ENCODE measurements at regions not wholly inside any gene's neighbourhood (a gene's known extent, or its start where the extent isn't known, plus 50 kb on each side); places are given as distances from the start of the nearest gene placed in this dataset.
A peak's percentile ranks its signal among the peaks of the same experiment; 100 is the strongest.

GRCh38 chr6:28651161-28651560 is 125.5 kb downstream of the GPX5 start:
- Mint-ChIP-seq H3K4me1 (peaks cover 5 to 12% (median 9%) of the 10 kb centered on the region in 4 donors), H3K27me3 (peaks cover 37 to 46% of the 10 kb centered on the region in 2 donors), H3K9me3 (peaks cover 0 to 2% (median 0%) of the 10 kb centered on the region in 8 donors), H3K27ac (no peak overlapping the region), H3K36me3 (no peaks in the 10 kb centered on the region), H3K4me3 (no peak overlapping the region)
- H3K4me3 ChIP-seq (ENCODE audit: low read length in 2 of 2): no peak overlapping the region
- POLR2A ChIA-PET (ENCODE audit: partially characterized antibody): no interaction called here
- intact Hi-C loops (cut with micrococcal nuclease): no loop called here
- H3K9me3 ChIP-seq (ENCODE audit: control insufficient read depth in 1 of 2, low read length in 2 of 2): no peaks in the 10 kb centered on the region
- H3K27me3 ChIP-seq (ENCODE audit: insufficient read depth, low read length): peaks cover 28% of the 10 kb centered on the region
- CTCF ChIA-PET (ENCODE audit: partially characterized antibody): no interaction called here
- no peak for DNase-seq
- no peaks in the 10 kb centered on the region for H3K36me3 ChIP-seq (ENCODE audit: insufficient read depth, low read length)
- H3K27ac ChIP-seq (ENCODE audit: low read depth, low read length): no peak overlapping the region
- H3K4me1 ChIP-seq (ENCODE audit: insufficient read depth, low read length): peaks cover 11% of the 10 kb centered on the region

GRCh38 chr6:28653876-28654275 is 128.2 kb downstream of the GPX5 start:
- Mint-ChIP-seq H3K36me3 (peaks cover 0 to 3% of the 10 kb centered on the region in 2 donors), H3K27me3 (peaks cover 42 to 50% of the 10 kb centered on the region in 2 donors), H3K27ac (no peak overlapping the region), H3K4me3 (no peak overlapping the region), H3K4me1 (peaks cover 10 to 25% (median 19%) of the 10 kb centered on the region in 4 donors), H3K9me3 (peaks cover 0 to 11% (median under 1%) of the 10 kb centered on the region in 8 donors)
- H3K27ac ChIP-seq (ENCODE audit: low read depth, low read length): no peak overlapping the region
- intact Hi-C loops (cut with micrococcal nuclease): no loop called here
- peaks cover 25% of the 10 kb centered on the region for H3K27me3 ChIP-seq (ENCODE audit: insufficient read depth, low read length)
- ChIA-PET POLR2A (ENCODE audit: partially characterized antibody) (no interaction called here), CTCF (ENCODE audit: partially characterized antibody) (no interaction called here)
- no peak overlapping the region for H3K4me3 ChIP-seq (ENCODE audit: low read length in 2 of 2)
- no peaks in the 10 kb centered on the region for H3K9me3 ChIP-seq (ENCODE audit: control insufficient read depth in 1 of 2, low read length in 2 of 2)
- H3K4me1 ChIP-seq (ENCODE audit: insufficient read depth, low read length): peaks cover 19% of the 10 kb centered on the region
- H3K36me3 ChIP-seq (ENCODE audit: insufficient read depth, low read length): no peaks in the 10 kb centered on the region
- no peak for DNase-seq

- peaks cover 30% of the 10 kb centered on the region for H3K27me3 ChIP-seq (ENCODE audit: insufficient read depth, low read length)
- H3K4me1 ChIP-seq (ENCODE audit: insufficient read depth, low read length): peaks cover 20% of the 10 kb centered on the region
- no peaks in the 10 kb centered on the region for H3K9me3 ChIP-seq (ENCODE audit: control insufficient read depth in 1 of 2, low read length in 2 of 2)
- intact Hi-C loops (cut with micrococcal nuclease): no loop called here
- Mint-ChIP-seq H3K27ac (no peak overlapping the region), H3K27me3 (peaks cover 50 to 56% of the 10 kb centered on the region in 2 donors), H3K4me1 (peaks cover 10 to 22% (median 18%) of the 10 kb centered on the region in 4 donors), H3K36me3 (peaks cover 0 to 3% of the 10 kb centered on the region in 2 donors), H3K9me3 (peaks cover 0 to 11% (median 0%) of the 10 kb centered on the region in 8 donors), H3K4me3 (no peak overlapping the region)
- DNase-seq: no peak
- CTCF ChIA-PET (ENCODE audit: partially characterized antibody): interaction anchor here (1.3 kb wide), 1 partner anchor 361 kb away, joined by 3 read pairs; no protein-coding TSS in a partner anchor
- H3K4me3 ChIP-seq (ENCODE audit: low read length in 2 of 2): no peak overlapping the region
- POLR2A ChIA-PET (ENCODE audit: partially characterized antibody): no interaction called here
- H3K27ac ChIP-seq (ENCODE audit: low read depth, low read length): no peak overlapping the region
- H3K36me3 ChIP-seq (ENCODE audit: insufficient read depth, low read length): no peaks in the 10 kb centered on the region
Observed at GRCh38 chr6:28655164-28655563, 129.5 kb downstream of the GPX5 start.

GRCh38 chr6:28656715-28657114 is 131.0 kb downstream of the GPX5 start:
- Histone ChIP-seq H3K27ac (ENCODE audit: low read depth, low read length) (no peak overlapping the region), H3K27me3 (ENCODE audit: insufficient read depth, low read length) (peaks cover 33% of the 10 kb centered on the region), H3K4me1 (ENCODE audit: insufficient read depth, low read length) (peaks cover 20% of the 10 kb centered on the region), H3K4me3 (ENCODE audit: low read length in 2 of 2) (no peak overlapping the region), H3K36me3 (ENCODE audit: insufficient read depth, low read length) (no peaks in the 10 kb centered on the region), H3K9me3 (ENCODE audit: control insufficient read depth in 1 of 2, low read length in 2 of 2) (no peaks in the 10 kb centered on the region)
- H3K27me3 Mint-ChIP-seq: peaks cover 45 to 56% of the 10 kb centered on the region in 2 donors
- H3K4me1 Mint-ChIP-seq: peaks cover 10 to 22% (median 18%) of the 10 kb centered on the region in 4 donors
- ChIA-PET POLR2A (ENCODE audit: partially characterized antibody) (no interaction called here), CTCF (ENCODE audit: partially characterized antibody) (no interaction called here)
- H3K9me3 Mint-ChIP-seq: peaks cover 0 to 11% (median 0%) of the 10 kb centered on the region in 8 donors
- H3K4me3 Mint-ChIP-seq: peak overlapping the region in 4 of 8 donors; percentile 73 to 78 (median 73)
- peaks cover 0 to 3% of the 10 kb centered on the region in 2 donors for H3K36me3 Mint-ChIP-seq
- H3K27ac Mint-ChIP-seq: peak overlapping the region in 1 of 7 donors; percentile 65
- no peak for DNase-seq
- intact Hi-C loops (cut with micrococcal nuclease): no loop called here

GRCh38 chr6:28657381-28657768 is 131.7 kb downstream of the GPX5 start:
- Histone ChIP-seq H3K4me3 (ENCODE audit: low read length in 2 of 2) (no peak overlapping the region), H3K9me3 (ENCODE audit: control insufficient read depth in 1 of 2, low read length in 2 of 2) (no peaks in the 10 kb centered on the region), H3K27me3 (ENCODE audit: insufficient read depth, low read length) (peaks cover 33% of the 10 kb centered on the region), H3K36me3 (ENCODE audit: insufficient read depth, low read length) (no peaks in the 10 kb centered on the region), H3K27ac (ENCODE audit: low read depth, low read length) (no peak overlapping the region), H3K4me1 (ENCODE audit: insufficient read depth, low read length) (peaks cover 20% of the 10 kb centered on the region)
- H3K27me3 Mint-ChIP-seq: peaks cover 43 to 51% of the 10 kb centered on the region in 2 donors
- peaks cover 10 to 22% (median 18%) of the 10 kb centered on the region in 4 donors for H3K4me1 Mint-ChIP-seq
- peaks cover 0 to 3% of the 10 kb centered on the region in 2 donors for H3K36me3 Mint-ChIP-seq
- peaks cover 0 to 11% (median 0%) of the 10 kb centered on the region in 8 donors for H3K9me3 Mint-ChIP-seq
- peak overlapping the region in 2 of 7 donors; percentile 59 to 65 for H3K27ac Mint-ChIP-seq
- peak overlapping the region in 7 of 8 donors; percentile 41 to 85 (median 73) for H3K4me3 Mint-ChIP-seq
- CTCF ChIA-PET (ENCODE audit: partially characterized antibody): no interaction called here
- POLR2A ChIA-PET (ENCODE audit: partially characterized antibody): no interaction called here
- DNase-seq: no peak
- intact Hi-C loops (cut with micrococcal nuclease): no loop called here

- Mint-ChIP-seq H3K4me1 (peaks cover 10 to 22% (median 18%) of the 10 kb centered on the region in 4 donors), H3K4me3 (peak overlapping the region; percentile 63 to 85 (median 73)), H3K36me3 (peaks cover 0 to 3% of the 10 kb centered on the region in 2 donors), H3K27ac (peak overlapping the region in 3 of 7 donors; percentile 25 to 82 (median 59)), H3K27me3 (peaks cover 43 to 50% of the 10 kb centered on the region in 2 donors), H3K9me3 (peaks cover 0 to 11% (median 0%) of the 10 kb centered on the region in 8 donors)
- intact Hi-C loops (cut with micrococcal nuclease): no loop called here
- Histone ChIP-seq H3K36me3 (ENCODE audit: insufficient read depth, low read length) (no peaks in the 10 kb centered on the region), H3K4me1 (ENCODE audit: insufficient read depth, low read length) (peaks cover 20% of the 10 kb centered on the region), H3K27me3 (ENCODE audit: insufficient read depth, low read length) (peaks cover 33% of the 10 kb centered on the region), H3K9me3 (ENCODE audit: control insufficient read depth in 1 of 2, low read length in 2 of 2) (no peaks in the 10 kb centered on the region), H3K27ac (ENCODE audit: low read depth, low read length) (no peak overlapping the region), H3K4me3 (ENCODE audit: low read length in 2 of 2) (no peak overlapping the region)
- POLR2A ChIA-PET (ENCODE audit: partially characterized antibody): no interaction called here
- peak; percentile 21 to 56 (median 37) for DNase-seq
- CTCF ChIA-PET (ENCODE audit: partially characterized antibody): no interaction called here
Observed at GRCh38 chr6:28657769-28658465, 132.2 kb downstream of the GPX5 start.

GRCh38 chr6:28658475-28659249 is 133.0 kb downstream of the GPX5 start:
- no peak for DNase-seq
- peaks cover 43 to 50% of the 10 kb centered on the region in 2 donors for H3K27me3 Mint-ChIP-seq
- Histone ChIP-seq H3K27ac (ENCODE audit: low read depth, low read length) (no peak overlapping the region), H3K36me3 (ENCODE audit: insufficient read depth, low read length) (no peaks in the 10 kb centered on the region), H3K9me3 (ENCODE audit: control insufficient read depth in 1 of 2, low read length in 2 of 2) (no peaks in the 10 kb centered on the region), H3K4me3 (ENCODE audit: low read length in 2 of 2) (no peak overlapping the region), H3K4me1 (ENCODE audit: insufficient read depth, low read length) (peaks cover 20% of the 10 kb centered on the region), H3K27me3 (ENCODE audit: insufficient read depth, low read length) (peaks cover 33% of the 10 kb centered on the region)
- intact Hi-C loops (cut with micrococcal nuclease): no loop called here
- H3K9me3 Mint-ChIP-seq: peaks cover 0 to 11% (median 0%) of the 10 kb centered on the region in 8 donors
- POLR2A ChIA-PET (ENCODE audit: partially characterized antibody): no interaction called here
- H3K4me1 Mint-ChIP-seq: peaks cover 10 to 22% (median 18%) of the 10 kb centered on the region in 4 donors
- H3K36me3 Mint-ChIP-seq: peaks cover 0 to 3% of the 10 kb centered on the region in 2 donors
- H3K4me3 Mint-ChIP-seq: peak overlapping the region; percentile 63 to 85 (median 73)
- H3K27ac Mint-ChIP-seq: peak overlapping the region in 2 of 7 donors; percentile 25 to 82
- CTCF ChIA-PET (ENCODE audit: partially characterized antibody): no interaction called here

All from CD4-positive, alpha-beta memory T cell (primary cell).